ENCODE measurements at regions not wholly inside any gene's neighbourhood (a gene's known extent, or its start where the extent isn't known, plus 50 kb on each side); places are given as distances from the start of the nearest gene placed in this dataset.

- intact Hi-C loops (cut with DNase I) = no loop called here
- ATAC-seq (no peak), DNase-seq (ENCODE audit: low spot score) (no peak)
Measured at GRCh38 chr1:193736507-193736906, 550.1 kb upstream of the B3GALT2 start.

GRCh38 chr1:193733674-193734073, 547.3 kb upstream of the B3GALT2 start:
- DNase-seq (ENCODE audit: low spot score) = no peak
- ATAC-seq = no peak
- intact Hi-C loops (cut with DNase I) = no loop called here

GRCh38 chr1:193730017-193730416, 543.6 kb upstream of the B3GALT2 start:
- no peak for ATAC-seq
- intact Hi-C loops (cut with DNase I) = no loop called here
- no peak for DNase-seq (ENCODE audit: low spot score)

GRCh38 chr1:193729429-193729828, 543.0 kb upstream of the B3GALT2 start:
- intact Hi-C loops (cut with DNase I) = no loop called here
- DNase-seq (ENCODE audit: low spot score) = no peak
- ATAC-seq = no peak

GRCh38 chr1:193727850-193728249, 541.4 kb upstream of the B3GALT2 start:
- ATAC-seq = no peak
- intact Hi-C loops (cut with DNase I) = no loop called here
- no peak for DNase-seq (ENCODE audit: low spot score)

GRCh38 chr1:193726722-193727121, 540.3 kb upstream of the B3GALT2 start:
- intact Hi-C loops (cut with DNase I) = no loop called here
- ATAC-seq = no peak
- no peak for DNase-seq (ENCODE audit: low spot score)

GRCh38 chr1:193712392-193712791, 526.0 kb upstream of the B3GALT2 start:
- intact Hi-C loops (cut with DNase I) = no loop called here

GRCh38 chr1:193709607-193710006, 523.2 kb upstream of the B3GALT2 start:
- ATAC-seq (no peak), DNase-seq (ENCODE audit: low spot score) (no peak)
- intact Hi-C loops (cut with DNase I) = no loop called here

More at GRCh38 chr1:193712392-193712791, 526.0 kb upstream of the B3GALT2 start:
- ATAC-seq = no peak
- DNase-seq (ENCODE audit: low spot score) = no peak

- intact Hi-C loops (cut with DNase I) = no loop called here
- no peak for DNase-seq (ENCODE audit: low spot score)
- no peak for ATAC-seq
Measured at GRCh38 chr1:193707271-193708021, 521.0 kb upstream of the B3GALT2 start.

GRCh38 chr1:193706766-193707165, 520.4 kb upstream of the B3GALT2 start:
- intact Hi-C loops (cut with DNase I) = no loop called here
- ATAC-seq = no peak

GRCh38 chr1:193705554-193705981, 519.2 kb upstream of the B3GALT2 start:
- ATAC-seq (no peak), DNase-seq (ENCODE audit: low spot score) (no peak)
- intact Hi-C loops (cut with DNase I) = no loop called here

More at GRCh38 chr1:193706766-193707165, 520.4 kb upstream of the B3GALT2 start:
- no peak for DNase-seq (ENCODE audit: low spot score)

- DNase-seq (ENCODE audit: low spot score) = no peak
- intact Hi-C loops (cut with DNase I) = no loop called here
- ATAC-seq = no peak
Measured at GRCh38 chr1:193703655-193704054, 517.2 kb upstream of the B3GALT2 start.

- intact Hi-C loops (cut with DNase I) = no loop called here
- DNase-seq (ENCODE audit: low spot score) = no peak
- no peak for ATAC-seq
Measured at GRCh38 chr1:193703121-193703520, 516.7 kb upstream of the B3GALT2 start.

GRCh38 chr1:193701759-193702158, 515.3 kb upstream of the B3GALT2 start:
- DNase-seq (ENCODE audit: low spot score) (no peak), ATAC-seq (no peak)
- intact Hi-C loops (cut with DNase I) = no loop called here

GRCh38 chr1:193700710-193701355, 514.4 kb upstream of the B3GALT2 start:
- ATAC-seq (no peak), DNase-seq (ENCODE audit: low spot score) (no peak)
- intact Hi-C loops (cut with DNase I) = no loop called here

GRCh38 chr1:193699261-193699660, 512.8 kb upstream of the B3GALT2 start:
- intact Hi-C loops (cut with DNase I) = no loop called here
- DNase-seq (ENCODE audit: low spot score) = no peak
- ATAC-seq = no peak

- ATAC-seq = no peak
- no peak for DNase-seq (ENCODE audit: low spot score)
- intact Hi-C loops (cut with DNase I) = no loop called here
Measured at GRCh38 chr1:193697776-193698175, 511.4 kb upstream of the B3GALT2 start.

GRCh38 chr1:193697115-193697762, 510.8 kb upstream of the B3GALT2 start:
- intact Hi-C loops (cut with DNase I) = no loop called here
- ATAC-seq = no peak
- no peak for DNase-seq (ENCODE audit: low spot score)

- no peak for ATAC-seq
- intact Hi-C loops (cut with DNase I) = no loop called here
- no peak for DNase-seq (ENCODE audit: low spot score)
Measured at GRCh38 chr1:193694741-193695140, 508.3 kb upstream of the B3GALT2 start.

GRCh38 chr1:193685986-193686385, 499.6 kb upstream of the B3GALT2 start:
- intact Hi-C loops (cut with DNase I) = no loop called here
- ATAC-seq (no peak), DNase-seq (ENCODE audit: low spot score) (no peak)
